Uterus (tissue), 2 donors: ENCODE measurements at regions not wholly inside any gene's neighbourhood (a gene's known extent, or its start where the extent isn't known, plus 50 kb on each side); places are given as distances from the start of the nearest gene placed in this dataset.

ENCODE experiments used
- CTCF ChIP-seq, 4 experiments: fragments of 200-600 bp in 2 of 4; fragments of 450-650 bp in 2 of 4; sonication (generic) in 2 of 4; IDR thresholded peaks; one replicate each; pipeline ENCODE4 v1.5.1; 2016 to 2019; ENCODE audit warnings: antibody characterized with exemption in 4 of 4, mild to moderate bottlenecking in 2 of 4, moderate library complexity in 1 of 4
- POLR2A ChIP-seq, 2 donors: fragments of 450-650 bp; IDR thresholded peaks; one replicate each; pipeline ENCODE4 v1.6.1; 2016; ENCODE audit warnings: antibody characterized with exemption in 2 of 2, mild to moderate bottlenecking in 1 of 2, moderate library complexity in 1 of 2

- TF ChIP-seq CTCF (IDR thresholded peaks at IDR 0.05), result no peak
- TF ChIP-seq POLR2A (IDR thresholded peaks at IDR 0.05), result no peak
Observed at GRCh38 chr6:44730771-44731391, 343.4 kb downstream of the CDC5L start.
